Cerebellar cortex (tissue), 1 donor: ENCODE measurements at regions not wholly inside any gene's neighbourhood (a gene's known extent, or its start where the extent isn't known, plus 50 kb on each side); places are given as distances from the start of the nearest gene placed in this dataset.
"Not testable (repeated sequence)": the region's sequence is repeated elsewhere in the genome, so short reads cannot be mapped to it uniquely, and the experiment has no call there.

Source experiments
- DNase-seq: peaks from one replicate; pipeline ENCODE4 v3.0.0-alpha.2; 2015; ENCODE audit warnings: low spot score

DNA sequence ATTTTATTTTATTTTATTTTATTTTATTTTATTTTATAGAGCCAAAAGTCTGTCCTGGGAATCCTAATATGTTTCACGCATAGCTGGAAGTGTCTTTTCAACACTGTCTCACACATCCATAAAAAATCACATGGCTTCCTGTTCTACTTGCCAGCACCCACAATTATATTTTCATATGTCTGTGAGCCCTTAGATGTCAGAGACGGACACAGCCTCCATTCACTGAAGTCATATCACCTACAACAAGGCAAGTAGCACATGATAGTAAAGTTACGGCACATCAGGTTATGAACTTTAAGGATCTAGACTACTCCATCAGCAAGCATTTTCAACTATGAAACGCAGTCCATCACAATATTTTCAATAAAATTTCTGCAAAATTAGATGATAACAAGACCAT, 168.4 kb downstream of the ZIC4 start:
- no peak for DNase-seq

DNA sequence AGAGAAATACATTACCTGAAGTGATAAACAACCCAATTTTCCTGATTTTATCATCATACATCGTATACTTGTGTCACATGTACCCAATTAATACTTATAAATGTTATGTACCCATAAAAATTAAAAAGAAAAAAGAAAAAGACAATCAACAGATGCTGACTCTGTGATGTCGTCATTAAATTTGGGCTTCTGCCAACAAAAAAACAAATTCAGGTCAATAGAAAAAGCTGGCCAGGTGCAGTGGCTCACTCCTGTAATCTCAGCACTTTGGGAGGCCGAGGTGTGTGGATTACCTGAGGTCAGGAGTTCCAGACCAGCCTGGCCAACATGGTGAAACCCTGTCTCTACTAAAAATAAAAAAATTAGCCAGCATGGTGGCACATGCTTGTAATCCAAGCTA, 174.4 kb downstream of the ZIC4 start:
- DNase-seq: not testable (repeated sequence)

DNA sequence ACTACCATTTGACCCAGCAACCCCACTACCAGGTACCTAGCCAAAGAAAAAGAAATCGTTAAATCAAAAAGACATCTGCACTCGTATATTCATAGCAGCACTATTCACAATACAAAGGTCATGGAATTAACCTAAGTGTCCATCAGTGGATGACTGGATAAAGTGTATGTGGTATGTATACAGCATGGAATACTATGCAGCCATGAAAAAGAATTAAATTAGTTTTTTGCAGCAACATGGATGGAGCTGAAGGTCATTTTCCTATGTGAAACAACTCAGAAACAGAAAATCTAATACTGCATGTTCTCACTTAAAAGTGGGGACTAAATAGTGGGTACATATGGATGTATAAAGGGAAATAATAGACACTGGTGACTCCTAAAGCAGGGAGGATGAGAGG, 175.2 kb downstream of the ZIC4 start:
- no peak for DNase-seq

DNA sequence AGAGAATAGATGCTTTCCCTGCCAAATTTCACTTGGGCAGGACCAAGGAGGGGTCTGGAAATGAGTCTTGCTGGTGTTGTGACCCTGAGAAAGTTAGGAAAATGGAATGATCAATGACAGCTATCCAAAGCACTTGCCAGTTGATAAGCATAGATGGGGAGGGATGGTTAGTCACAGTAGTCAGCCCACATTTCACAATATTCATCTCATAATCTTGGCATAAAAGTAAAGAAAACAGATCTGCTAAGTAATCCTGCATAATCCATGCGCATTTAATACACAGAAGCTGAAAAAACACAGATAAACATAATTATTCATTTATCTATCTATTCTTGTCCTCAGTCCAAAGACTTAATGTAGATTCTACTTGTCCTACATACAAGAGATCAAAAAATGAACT, 184.1 kb downstream of the ZIC4 start:
- no peak for DNase-seq

DNA sequence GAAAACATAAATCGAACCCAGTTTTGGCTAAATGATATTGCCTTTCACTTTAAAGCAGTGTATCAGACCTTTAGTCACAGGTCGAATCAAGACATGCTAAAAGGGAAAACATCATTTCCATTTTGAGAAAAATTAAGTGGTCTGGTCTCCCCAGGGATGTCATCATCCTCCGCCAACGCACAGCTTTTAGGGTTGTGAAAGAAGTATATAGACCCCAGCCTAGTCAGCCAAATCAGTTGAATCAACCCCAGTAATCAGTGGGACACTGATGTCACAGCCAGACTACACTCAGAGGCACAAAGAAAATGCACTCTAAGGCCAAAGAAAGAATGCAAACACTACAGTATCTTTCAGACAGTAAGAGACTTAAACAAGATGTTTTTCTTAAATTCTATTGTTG, 187.4 kb downstream of the ZIC4 start:
- no peak for DNase-seq

DNA sequence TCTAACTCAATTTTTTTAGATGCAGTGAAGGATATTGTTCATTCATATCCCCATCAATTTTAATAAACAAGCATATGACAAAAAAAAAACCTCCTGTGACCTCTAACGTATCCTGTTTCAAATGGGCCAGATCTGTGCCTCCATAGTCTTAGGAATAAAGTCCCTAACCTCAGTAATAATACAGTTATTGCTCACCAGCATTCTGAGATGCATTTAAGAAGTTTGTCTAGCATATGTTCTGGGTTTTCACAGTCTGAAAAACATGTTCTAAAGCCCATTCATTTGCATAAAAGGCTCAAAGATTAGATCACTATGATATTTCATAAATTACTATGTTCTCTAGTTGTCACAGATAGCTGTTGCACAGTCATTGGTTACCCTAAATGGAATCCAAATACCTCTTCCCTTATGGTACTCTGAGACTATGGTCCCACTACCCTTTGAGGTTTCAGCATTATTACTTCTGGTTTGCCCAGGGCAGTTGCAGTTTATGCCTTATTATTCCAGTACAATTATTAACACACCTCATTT, 190.1 kb downstream of the ZIC4 start:
- no peak for DNase-seq

DNA sequence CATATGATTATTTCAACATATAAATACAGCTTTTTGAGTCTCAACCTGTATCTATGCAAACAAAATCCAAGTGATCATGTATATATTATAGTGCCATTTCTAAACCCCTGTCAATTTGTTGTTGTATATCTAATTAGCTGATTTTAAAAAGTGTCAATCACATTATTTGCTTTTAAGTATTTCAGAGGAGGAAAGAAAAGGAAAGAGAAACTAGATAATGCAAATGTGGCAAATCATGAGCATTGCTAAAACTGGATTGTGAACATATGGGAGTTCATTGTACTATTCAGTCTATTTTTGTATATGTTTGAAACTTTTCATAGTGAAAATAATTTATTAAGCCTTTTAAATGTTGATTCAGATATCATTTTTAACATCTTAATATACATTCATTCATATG, 190.7 kb downstream of the ZIC4 start:
- DNase-seq: no peak

DNA sequence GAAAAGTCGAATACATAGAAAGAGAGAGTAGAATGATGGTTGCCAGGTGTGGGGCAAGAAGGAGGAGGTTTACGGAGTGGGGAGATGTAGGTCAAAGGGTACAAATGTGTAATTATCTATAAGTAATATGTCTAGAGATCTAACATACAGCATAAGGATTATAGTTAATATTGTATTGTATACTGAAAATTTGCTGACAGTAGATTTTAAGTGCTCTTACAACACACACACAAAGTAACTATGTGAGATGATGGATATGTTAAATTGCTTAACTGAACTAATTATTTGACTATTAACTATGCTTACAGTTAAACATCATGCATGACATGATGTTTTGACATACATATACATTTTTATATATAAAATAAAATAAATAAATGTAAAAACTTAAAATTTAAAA, 192.7 kb downstream of the ZIC4 start:
- DNase-seq: no peak

DNA sequence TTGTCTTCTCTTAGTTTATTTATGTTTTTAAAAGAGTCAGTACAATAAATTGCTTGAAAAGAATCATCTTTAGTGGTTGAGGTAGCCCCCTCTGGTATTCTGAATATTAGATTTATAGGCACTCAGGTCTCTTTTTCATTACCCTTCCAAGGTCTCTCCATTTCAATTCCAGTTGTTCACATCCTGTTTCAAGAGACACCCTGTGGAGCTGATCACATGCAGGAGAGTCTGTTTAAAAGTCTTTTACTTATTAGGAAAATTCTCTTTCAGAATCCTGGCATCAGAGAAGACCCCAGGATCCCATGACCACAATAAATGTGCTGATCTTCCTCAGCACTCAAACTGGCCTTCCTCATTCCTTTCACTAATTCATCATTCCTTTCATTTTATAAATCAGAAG, 195.7 kb downstream of the ZIC4 start:
- DNase-seq: no peak

DNA sequence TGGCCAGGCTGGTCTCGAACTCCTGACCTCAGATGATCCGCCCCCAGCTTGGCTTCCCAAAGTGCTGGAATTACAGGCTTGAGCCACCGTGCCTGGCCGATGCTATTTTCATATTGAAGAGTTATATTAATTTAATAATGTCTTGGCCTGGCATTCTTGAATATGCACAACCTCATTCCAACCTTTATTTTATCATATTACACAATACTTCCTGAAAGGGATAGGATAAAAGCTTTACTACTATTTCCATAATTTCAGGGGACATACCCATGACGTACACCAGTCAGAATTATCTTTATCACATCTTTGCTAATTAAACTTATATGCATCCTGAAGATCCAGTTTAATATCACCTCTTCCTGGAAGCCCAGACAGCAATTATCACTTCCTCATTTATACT, 205.3 kb downstream of the ZIC4 start:
- no peak for DNase-seq

DNA sequence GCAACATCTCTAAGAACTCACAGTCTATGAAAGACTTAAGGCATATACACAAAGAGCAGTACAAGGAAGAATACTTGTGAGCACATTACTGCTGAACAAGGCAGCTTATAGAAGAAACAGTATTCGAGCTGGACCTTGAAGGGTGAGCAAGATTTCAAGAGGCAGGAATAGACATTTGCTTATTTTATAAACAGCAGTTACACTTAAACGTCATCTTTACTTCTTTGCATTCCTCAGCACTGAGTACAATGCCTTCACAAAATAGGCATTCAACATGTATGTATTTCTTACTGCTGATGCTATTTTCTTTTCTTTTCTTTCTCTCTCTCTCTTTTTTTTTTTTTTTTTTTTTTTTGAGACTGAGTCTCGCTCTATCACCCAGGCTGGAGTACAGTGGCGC, 205.8 kb downstream of the ZIC4 start:
- DNase-seq: no peak

DNA sequence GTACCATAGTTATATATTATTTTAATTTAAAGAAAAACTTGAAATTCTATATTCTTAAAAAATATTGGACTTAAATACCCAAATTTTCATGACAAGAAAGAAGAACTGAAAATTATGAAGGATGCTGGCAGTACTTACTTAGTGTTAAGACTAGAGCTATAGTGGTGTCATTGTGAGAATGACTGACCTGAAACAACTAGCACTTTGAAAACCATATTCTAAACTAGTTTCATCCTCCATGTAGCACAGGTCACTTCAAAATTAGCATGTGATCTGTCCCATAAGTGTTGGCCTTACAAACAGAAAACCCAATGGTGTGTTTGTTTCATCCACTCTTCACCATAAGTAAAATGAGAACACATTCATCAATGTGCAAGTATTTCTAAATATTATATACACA, 208.6 kb downstream of the ZIC4 start:
- no peak for DNase-seq

DNA sequence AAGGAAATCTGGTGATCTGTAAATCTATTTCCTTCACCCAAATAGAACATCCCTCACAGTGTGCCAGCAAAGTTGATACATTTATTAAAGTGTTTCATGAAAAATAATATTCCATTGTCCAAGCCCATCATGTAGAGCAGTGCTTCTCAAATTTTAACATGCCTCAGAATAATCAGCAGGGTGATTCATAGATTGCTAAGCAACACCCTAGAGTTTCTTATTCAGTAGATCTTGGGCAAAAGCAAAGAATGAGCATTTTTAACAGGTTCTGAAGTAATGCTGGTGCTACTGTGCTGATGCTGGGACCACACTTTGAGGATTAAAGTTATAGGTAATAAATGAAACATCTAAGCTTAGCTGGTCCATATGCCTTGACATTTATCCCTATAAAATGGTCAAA, 210.5 kb downstream of the ZIC4 start:
- no peak for DNase-seq

DNA sequence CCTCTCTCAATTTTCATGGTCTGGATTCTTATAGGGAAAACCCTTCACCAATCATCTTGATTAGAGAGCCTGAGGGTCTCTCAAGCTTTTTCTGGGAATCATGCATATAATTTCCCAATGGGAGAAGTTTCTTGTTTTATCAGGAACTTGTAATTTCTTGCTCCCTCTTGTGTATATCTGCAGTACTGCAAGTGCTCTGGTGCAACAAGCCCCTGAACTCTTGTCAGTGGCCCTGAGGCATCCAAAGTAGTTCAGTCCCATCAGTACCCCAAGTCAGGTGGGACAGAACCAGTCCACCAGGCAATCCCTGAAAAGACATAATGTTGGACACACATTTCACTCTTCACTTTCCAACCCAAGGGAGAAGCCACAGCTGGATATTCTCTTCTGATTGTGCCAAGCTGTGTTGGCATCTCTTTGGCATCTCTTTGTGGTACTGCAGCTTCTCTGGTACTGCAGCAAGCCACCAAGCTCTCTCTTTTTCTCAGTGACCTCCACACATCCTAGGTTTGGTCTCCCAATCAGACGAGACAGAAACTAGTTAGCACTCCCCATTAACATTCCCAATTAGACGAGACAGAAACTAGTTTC, 214.5 kb downstream of the ZIC4 start:
- no peak for DNase-seq

DNA sequence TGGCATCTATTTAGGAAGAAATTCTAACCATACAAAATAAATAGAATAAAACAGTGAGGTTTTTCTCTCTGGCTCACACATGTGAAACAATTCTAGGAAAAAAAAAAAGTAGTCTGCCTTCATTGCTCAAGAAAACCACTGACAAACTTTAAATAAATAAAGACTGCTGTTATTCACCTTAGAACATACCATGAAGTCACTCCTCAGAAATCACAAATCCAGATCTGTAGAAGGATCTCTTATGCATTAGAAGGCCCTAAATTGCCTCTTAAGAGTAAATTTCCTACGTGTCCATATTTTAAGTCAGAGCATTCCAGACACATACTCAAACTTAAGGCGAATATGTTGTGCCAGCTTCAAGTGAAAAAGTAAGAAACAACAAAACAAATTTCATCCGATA, 217.3 kb downstream of the ZIC4 start:
- no peak for DNase-seq

DNA sequence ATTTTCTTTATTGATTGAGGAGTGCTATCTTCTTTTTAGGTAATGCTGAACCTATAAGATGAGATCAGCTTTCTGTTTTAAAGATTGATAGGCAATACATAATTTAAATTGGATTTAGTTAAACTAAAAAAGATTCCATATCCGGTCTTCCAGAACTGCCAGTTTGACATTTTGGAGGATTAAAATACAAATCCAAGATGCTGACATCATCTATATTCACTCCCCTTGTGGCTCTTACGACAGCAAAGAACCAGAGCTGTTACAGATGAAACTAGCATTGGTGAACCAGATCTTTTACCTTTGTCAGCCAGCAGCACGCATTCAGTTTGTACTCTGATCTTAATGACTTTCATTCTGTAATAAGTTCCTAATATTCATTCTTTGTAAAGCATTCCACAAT, 218.7 kb downstream of the ZIC4 start:
- DNase-seq: no peak

DNA sequence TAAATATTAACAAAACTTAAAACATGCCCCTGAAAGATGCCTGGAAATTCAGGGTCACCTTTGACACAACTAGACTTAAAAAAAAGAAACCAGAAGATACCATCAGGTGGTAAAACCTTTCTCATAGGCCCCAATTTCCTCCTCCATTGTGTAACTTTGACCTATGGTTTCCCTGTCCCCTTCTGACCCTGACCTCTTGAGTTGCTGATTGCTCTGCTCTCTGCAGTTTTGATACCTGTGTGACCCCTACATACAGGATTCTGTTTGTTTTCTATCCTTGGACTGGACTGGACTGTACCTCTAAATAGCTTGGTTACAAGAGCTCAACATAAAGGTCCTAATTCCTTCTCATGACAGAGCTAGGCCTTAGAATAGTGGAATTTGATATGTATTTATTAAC, 220.6 kb downstream of the ZIC4 start:
- no peak for DNase-seq

DNA sequence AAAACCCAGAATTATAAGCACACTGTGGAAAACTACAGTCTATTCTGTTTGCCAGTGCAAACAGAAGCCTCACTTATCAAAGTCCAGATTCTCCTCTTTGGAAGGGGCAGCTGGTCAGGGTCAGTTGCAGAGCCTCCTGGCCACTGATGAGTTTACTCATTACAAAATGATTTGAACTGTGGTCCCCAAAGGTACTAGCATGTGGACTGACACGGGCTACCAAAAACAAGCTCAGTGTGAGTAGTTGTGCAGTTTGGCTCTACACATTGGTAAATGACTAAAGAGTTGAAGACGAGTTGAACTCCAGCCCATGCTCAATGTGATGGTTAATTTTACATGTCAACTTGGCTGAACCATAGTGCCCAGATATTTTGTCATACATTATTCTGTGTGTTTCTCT, 221.5 kb downstream of the ZIC4 start:
- DNase-seq: no peak

DNA sequence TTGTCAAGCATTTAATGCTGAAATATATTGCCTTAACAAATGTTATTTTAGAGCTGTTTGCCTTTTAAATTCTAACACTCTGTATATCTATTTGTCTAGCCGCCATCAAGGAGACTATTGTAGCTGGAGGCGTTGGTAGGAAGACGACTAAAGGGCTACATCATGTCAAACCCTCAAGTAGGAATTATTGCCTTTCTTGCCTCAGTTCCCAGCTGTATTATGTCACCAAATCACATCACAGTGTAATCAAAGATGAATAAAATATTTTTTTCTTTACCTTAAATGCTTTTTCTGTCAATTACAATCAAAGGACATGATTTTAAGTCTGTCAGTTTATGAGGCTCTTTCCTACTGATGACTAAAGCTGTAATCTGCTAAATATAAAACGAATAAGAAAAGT, 233.1 kb downstream of the ZIC4 start:
- no peak for DNase-seq

DNA sequence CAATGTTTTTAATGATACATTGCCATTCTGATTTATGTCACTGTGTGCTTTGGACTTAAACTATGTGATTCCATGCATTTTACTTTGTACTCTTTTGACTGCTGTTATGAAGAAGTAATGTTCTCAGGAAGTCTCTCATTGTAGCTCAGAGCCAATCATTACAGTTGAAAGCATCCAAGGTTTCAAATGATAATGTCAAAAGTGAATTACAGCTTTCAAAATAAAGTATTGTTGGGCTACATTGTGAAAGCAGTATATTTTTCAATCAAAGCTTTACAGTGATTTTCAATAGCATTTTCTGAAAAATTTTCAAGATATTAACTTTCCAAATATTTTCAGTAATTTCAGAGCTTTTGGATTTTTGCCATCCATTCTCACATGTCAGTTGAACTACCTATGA, 243.6 kb downstream of the ZIC4 start:
- DNase-seq: no peak

DNA sequence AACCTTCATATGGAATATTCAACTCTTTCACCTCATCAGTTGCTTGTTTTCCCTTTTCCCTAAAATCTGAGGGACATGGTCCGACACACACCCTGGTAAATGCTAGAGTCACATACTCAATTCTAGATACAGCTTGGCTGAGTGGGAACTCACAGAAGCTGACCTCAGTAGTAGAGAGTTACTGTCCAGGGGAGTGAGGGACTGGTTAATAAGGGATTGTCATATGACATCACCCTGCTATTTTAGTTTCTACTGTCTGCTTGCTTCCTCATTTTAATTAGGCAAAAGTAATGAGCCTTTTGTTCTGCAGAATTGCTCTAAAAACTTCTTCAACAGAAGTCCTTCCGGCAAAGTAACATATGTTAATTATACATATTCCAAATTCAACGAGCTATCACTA, 244.5 kb downstream of the ZIC4 start:
- peak; percentile 63 for DNase-seq

DNA sequence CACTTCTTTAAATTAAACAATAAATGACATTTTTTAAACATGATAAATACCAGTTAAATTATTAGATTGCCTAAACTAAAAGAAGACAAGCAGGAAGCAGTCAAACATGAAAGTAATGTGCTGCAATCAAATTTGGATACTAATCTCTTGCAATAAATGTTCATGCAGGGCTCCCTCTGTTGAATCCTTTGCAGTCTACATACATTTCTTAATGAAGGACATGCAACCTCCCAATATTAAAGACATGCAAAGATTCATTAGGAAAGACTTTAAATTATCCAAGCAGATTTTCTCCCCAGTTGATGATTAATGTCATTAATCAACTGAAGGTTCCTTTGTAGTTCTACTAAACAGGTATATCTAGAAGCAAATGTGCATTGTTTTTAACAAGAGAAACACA, 245.4 kb downstream of the ZIC4 start:
- peak; percentile 43 for DNase-seq

DNA sequence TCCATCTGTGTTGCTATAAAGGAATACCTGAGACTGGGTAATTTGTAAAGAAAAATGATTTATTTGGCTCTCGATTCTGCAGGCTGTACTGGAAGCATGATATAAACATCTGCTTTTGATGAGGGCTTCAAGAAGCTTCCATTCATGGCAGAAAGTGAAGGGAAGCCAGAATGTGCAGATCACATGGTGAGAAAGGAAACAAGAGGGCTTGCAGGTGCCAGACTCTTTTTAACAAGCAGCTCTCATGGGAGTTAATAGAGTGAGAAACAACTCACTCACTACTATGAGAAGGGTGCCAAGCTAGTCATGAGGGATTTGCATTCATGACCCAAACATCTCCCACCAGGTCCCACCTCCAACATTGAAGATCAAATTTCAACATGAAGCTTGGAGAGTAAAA, 247.2 kb downstream of the ZIC4 start:
- no peak for DNase-seq

DNA sequence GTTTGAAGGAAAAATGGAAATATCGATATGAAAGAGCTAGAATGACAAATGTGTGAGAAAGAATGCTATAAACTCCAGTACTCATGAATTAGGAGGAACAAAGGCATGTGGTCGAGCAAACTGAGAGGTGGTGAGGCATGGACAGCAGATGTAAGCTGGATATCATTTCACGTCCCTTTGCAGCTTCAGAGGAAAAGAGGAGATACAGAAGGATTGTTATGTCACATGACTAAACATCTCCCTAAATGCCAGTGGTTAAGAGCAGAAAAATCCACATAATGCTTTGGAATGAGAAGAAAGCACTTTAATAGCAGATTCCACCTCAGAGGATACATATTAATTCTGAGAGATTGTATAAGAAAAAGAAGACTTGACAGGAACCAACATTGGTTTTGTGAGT, 248.7 kb downstream of the ZIC4 start:
- no peak for DNase-seq

DNA sequence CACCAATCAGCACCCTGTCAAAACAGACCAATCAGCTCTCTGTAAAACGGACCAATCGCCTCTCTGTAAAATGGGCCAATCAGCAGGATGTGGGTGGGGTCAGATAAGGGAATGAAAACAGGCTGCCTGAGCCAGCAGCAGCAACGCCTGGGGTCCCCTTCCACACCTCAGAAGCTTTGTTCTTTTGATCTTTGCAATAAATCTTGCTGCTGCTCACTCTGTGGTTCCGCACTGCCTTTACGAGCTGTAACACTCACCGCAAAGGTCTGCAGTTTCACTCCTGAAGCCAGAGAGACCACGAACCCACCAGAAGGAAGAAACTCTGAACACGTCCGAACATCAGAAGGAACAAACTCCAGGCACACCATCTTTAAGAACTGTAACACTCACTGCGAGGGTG, 251.4 kb downstream of the ZIC4 start:
- not testable (repeated sequence) for DNase-seq
